A549 (cell line): ENCODE measurements at regions not wholly inside any gene's neighbourhood (a gene's known extent, or its start where the extent isn't known, plus 50 kb on each side); places are given as distances from the start of the nearest gene placed in this dataset.

ENCODE experiments used
- CHD2 ChIP-seq: fragments of 150-350 bp; IDR thresholded peaks from 2 replicates; pipeline ENCODE4 v1.6.1; 2014; ENCODE audit warnings: low read length; ENCODE audit not compliant: partially characterized antibody
- EP300 ChIP-seq, 2 experiments: fragments of >200 bp; sonication (Bioruptor Twin); formaldehyde crosslinking; IDR thresholded peaks; 2 replicates in 1 of 2; 3 replicates in 1 of 2; pipeline ENCODE4 v1.6.1; 2016 to 2017
- HOXB13 ChIP-seq: fragments of 250-450 bp; sonication (Bioruptor Pico); IDR thresholded peaks from 2 replicates; pipeline ENCODE4 v1.5.0; 2020; ENCODE audit warnings: low read depth, mild to moderate bottlenecking, moderate library complexity
- JUN ChIP-seq, 2 experiments: fragments of >200 bp; sonication (Bioruptor Twin); formaldehyde crosslinking; IDR thresholded peaks; 2 replicates in 1 of 2; 3 replicates in 1 of 2; pipeline ENCODE4 v1.6.1; 2016 to 2017
- POLR2A ChIP-seq: IDR thresholded peaks from 2 replicates; pipeline ENCODE4 v1.6.1; 2012; ENCODE audit warnings: mild to moderate bottlenecking, low read length
- SMC3 ChIP-seq: fragments of >200 bp; sonication (Bioruptor Twin); formaldehyde crosslinking; IDR thresholded peaks from 3 replicates; pipeline ENCODE4 v1.6.1; 2018; ENCODE audit warnings: inconsistent platforms
- TF ChIP-seq, protein P1 (sequence below): IDR thresholded peaks from 2 replicates; pipeline ENCODE4 v1.6.1; 2012; ENCODE audit warnings: low read depth, borderline replicate concordance
- TF ChIP-seq, protein P2 (sequence below): fragments of 200-600 bp; sonication (generic); IDR thresholded peaks from 2 replicates; pipeline ENCODE4 v1.6.1; 2016; ENCODE audit warnings: antibody characterized with exemption, mild to moderate bottlenecking, moderate library complexity
- TF ChIP-seq, protein P3 (sequence below): fragments of >200 bp; sonication (Bioruptor Twin); formaldehyde crosslinking; IDR thresholded peaks from 3 replicates; pipeline ENCODE4 v1.5.1; 2016

GRCh38 chr20:39268491-39268951 is 306.4 kb downstream of the DHX35 start:
- TF ChIP-seq, protein P1, sequence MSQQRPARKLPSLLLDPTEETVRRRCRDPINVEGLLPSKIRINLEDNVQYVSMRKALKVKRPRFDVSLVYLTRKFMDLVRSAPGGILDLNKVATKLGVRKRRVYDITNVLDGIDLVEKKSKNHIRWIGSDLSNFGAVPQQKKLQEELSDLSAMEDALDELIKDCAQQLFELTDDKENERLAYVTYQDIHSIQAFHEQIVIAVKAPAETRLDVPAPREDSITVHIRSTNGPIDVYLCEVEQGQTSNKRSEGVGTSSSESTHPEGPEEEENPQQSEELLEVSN = no peak
- TF ChIP-seq SMC3 = no peak
- TF ChIP-seq, protein P2, sequence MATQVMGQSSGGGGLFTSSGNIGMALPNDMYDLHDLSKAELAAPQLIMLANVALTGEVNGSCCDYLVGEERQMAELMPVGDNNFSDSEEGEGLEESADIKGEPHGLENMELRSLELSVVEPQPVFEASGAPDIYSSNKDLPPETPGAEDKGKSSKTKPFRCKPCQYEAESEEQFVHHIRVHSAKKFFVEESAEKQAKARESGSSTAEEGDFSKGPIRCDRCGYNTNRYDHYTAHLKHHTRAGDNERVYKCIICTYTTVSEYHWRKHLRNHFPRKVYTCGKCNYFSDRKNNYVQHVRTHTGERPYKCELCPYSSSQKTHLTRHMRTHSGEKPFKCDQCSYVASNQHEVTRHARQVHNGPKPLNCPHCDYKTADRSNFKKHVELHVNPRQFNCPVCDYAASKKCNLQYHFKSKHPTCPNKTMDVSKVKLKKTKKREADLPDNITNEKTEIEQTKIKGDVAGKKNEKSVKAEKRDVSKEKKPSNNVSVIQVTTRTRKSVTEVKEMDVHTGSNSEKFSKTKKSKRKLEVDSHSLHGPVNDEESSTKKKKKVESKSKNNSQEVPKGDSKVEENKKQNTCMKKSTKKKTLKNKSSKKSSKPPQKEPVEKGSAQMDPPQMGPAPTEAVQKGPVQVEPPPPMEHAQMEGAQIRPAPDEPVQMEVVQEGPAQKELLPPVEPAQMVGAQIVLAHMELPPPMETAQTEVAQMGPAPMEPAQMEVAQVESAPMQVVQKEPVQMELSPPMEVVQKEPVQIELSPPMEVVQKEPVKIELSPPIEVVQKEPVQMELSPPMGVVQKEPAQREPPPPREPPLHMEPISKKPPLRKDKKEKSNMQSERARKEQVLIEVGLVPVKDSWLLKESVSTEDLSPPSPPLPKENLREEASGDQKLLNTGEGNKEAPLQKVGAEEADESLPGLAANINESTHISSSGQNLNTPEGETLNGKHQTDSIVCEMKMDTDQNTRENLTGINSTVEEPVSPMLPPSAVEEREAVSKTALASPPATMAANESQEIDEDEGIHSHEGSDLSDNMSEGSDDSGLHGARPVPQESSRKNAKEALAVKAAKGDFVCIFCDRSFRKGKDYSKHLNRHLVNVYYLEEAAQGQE = no peak
- no peak for TF ChIP-seq EP300 (IDR thresholded peaks at IDR 0.05)
- no peak for TF ChIP-seq POLR2A
- TF ChIP-seq JUN (IDR thresholded peaks at IDR 0.05) = no peak
- TF ChIP-seq, protein P3, sequence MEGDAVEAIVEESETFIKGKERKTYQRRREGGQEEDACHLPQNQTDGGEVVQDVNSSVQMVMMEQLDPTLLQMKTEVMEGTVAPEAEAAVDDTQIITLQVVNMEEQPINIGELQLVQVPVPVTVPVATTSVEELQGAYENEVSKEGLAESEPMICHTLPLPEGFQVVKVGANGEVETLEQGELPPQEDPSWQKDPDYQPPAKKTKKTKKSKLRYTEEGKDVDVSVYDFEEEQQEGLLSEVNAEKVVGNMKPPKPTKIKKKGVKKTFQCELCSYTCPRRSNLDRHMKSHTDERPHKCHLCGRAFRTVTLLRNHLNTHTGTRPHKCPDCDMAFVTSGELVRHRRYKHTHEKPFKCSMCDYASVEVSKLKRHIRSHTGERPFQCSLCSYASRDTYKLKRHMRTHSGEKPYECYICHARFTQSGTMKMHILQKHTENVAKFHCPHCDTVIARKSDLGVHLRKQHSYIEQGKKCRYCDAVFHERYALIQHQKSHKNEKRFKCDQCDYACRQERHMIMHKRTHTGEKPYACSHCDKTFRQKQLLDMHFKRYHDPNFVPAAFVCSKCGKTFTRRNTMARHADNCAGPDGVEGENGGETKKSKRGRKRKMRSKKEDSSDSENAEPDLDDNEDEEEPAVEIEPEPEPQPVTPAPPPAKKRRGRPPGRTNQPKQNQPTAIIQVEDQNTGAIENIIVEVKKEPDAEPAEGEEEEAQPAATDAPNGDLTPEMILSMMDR = no peak
- TF ChIP-seq CHD2 = no peak
- TF ChIP-seq HOXB13 (CRISPR knock-in tag) = no peak
